B cell (primary cell): ENCODE measurements at regions not wholly inside any gene's neighbourhood (a gene's known extent, or its start where the extent isn't known, plus 50 kb on each side); places are given as distances from the start of the nearest gene placed in this dataset.

Experiments
- ATAC-seq: fragments of 200-7000 bp; cut with Tn5 transposase; one replicate; pipeline ENCODE4 v1.10.0; 2021; ENCODE audit warnings: low read depth, mild to moderate bottlenecking, moderate number of reproducible peaks, moderate library complexity
- CTCF ChIA-PET: fragments of 350-600 bp; sonication (Branson Sonifier 250); formaldehyde crosslinking; loops from one replicate; lab custom pipeline; 2021; ENCODE audit warnings: antibody characterized with exemption, inconsistent platforms; lab: Charles Lee
- POLR2A ChIA-PET: fragments of 350-600 bp; sonication (Branson Sonifier 250); formaldehyde crosslinking; loops from one replicate; lab custom pipeline; 2021; ENCODE audit warnings: antibody characterized with exemption; lab: Charles Lee
- DNase-seq: peaks from one replicate; pipeline ENCODE4 v3.0.0; 2013
- H2AFZ ChIP-seq: 2 replicates; pipeline ENCODE4 v1.6.1; 2012; ENCODE audit warnings: mild to moderate bottlenecking, low read depth, low read length; ENCODE audit not compliant: insufficient read depth, poor library complexity, severe bottlenecking
- H3K27ac ChIP-seq, 2 donors: 1 replicate in 1 of 2; 2 replicates in 1 of 2; pipeline ENCODE4 v1.5.1; 2012 to 2013; ENCODE audit warnings: low read length in 2 of 2, mild to moderate bottlenecking in 2 of 2, moderate library complexity in 1 of 2
- H3K27me3 ChIP-seq, 4 experiments: fragments of 200-600 bp in 1 of 4; sonication (generic) in 1 of 4; replicated peaks in 1 of 4; 1 replicate in 2 of 4; 2 replicates in 2 of 4; pipeline versions ENCODE4 v1.6.1 to v1.7.0; 2013 to 2016; ENCODE audit warnings: low read length in 3 of 4, mild to moderate bottlenecking in 2 of 4, mixed read lengths in 1 of 4, moderate library complexity in 1 of 4; ENCODE audit not compliant: insufficient read depth in 4 of 4, control insufficient read depth in 3 of 4; ENCODE audit errors: control extremely low read depth in 1 of 4
- H3K36me3 ChIP-seq, 2 experiments: replicated peaks in 1 of 2; 1 replicate in 1 of 2; 2 replicates in 1 of 2; pipeline versions ENCODE4 v1.6.1 to v1.7.1; 2013; ENCODE audit warnings: low read length in 1 of 2; ENCODE audit not compliant: insufficient read depth in 2 of 2, control insufficient read depth in 1 of 2; ENCODE audit errors: control extremely low read depth in 1 of 2, extremely low read depth in 1 of 2
- H3K4me1 ChIP-seq, 2 donors: fragments of 200-600 bp in 1 of 2; sonication (generic) in 1 of 2; 1 replicate in 1 of 2; 2 replicates in 1 of 2; pipeline versions ENCODE4 v1.5.1 to v1.6.1; 2013 to 2017; ENCODE audit warnings: low read length in 2 of 2; ENCODE audit not compliant: control insufficient read depth in 2 of 2, insufficient read depth in 2 of 2
- H3K4me2 ChIP-seq: replicated peaks from 2 replicates; pipeline ENCODE3; 2012; ENCODE audit warnings: mild to moderate bottlenecking, low read depth, low read length; ENCODE audit not compliant: poor library complexity, severe bottlenecking
- H3K4me3 ChIP-seq, 5 experiments: fragments of 200-600 bp in 1 of 5; sonication (generic) in 1 of 5; 1 replicate in 3 of 5; 2 replicates in 2 of 5; pipeline versions ENCODE4 v1.5.1 to v1.7.0; 2011 to 2016; ENCODE audit warnings: low read length in 4 of 5, mild to moderate bottlenecking in 4 of 5, low read depth in 2 of 5, control low read depth in 1 of 5, moderate library complexity in 1 of 5; ENCODE audit not compliant: insufficient read depth in 1 of 5; ENCODE audit errors: control extremely low read depth in 1 of 5, extremely low read depth in 1 of 5
- H3K79me2 ChIP-seq: fragments of 200-600 bp; sonication (generic); one replicate; pipeline ENCODE4 v1.6.0; 2016; ENCODE audit warnings: low read length; ENCODE audit not compliant: control insufficient read depth, insufficient read depth
- H3K9ac ChIP-seq: fragments of 200-600 bp; sonication (generic); 2 replicates; pipeline ENCODE4 v1.6.1; 2017; ENCODE audit warnings: mild to moderate bottlenecking, low read length, moderate library complexity
- H3K9me3 ChIP-seq, 3 donors: one replicate each; pipeline versions ENCODE4 v1.6.1 to v1.7.1; 2013; ENCODE audit warnings: low read length in 2 of 3; ENCODE audit not compliant: control insufficient read depth in 2 of 3, insufficient read depth in 1 of 3; ENCODE audit errors: control extremely low read depth in 1 of 3
- H4K20me1 ChIP-seq: 2 replicates; pipeline ENCODE4 v1.6.0; 2012; ENCODE audit warnings: mild to moderate bottlenecking, low read length; ENCODE audit not compliant: insufficient read depth, control insufficient read depth, poor library complexity, severe bottlenecking
- H3K27ac Mint-ChIP-seq: one replicate; pipeline ENCODE4 v1.8.0; 2021; ENCODE audit warnings: mixed read lengths
- H3K27me3 Mint-ChIP-seq: one replicate; pipeline ENCODE4 v1.8.0; 2021; ENCODE audit warnings: mixed read lengths
- H3K4me1 Mint-ChIP-seq: one replicate; pipeline ENCODE4 v1.8.0; 2021; ENCODE audit warnings: mixed read lengths
- H3K4me3 Mint-ChIP-seq: one replicate; pipeline ENCODE4 v1.8.0; 2021; ENCODE audit warnings: mixed read lengths
- H3K9me3 Mint-ChIP-seq: one replicate; pipeline ENCODE4 v1.8.0; 2022; ENCODE audit warnings: mixed read lengths; ENCODE audit not compliant: insufficient read depth
- CTCF ChIP-seq: fragments of 200-600 bp; IDR thresholded peaks from one replicate; pipeline ENCODE4 v1.8.0; 2022; ENCODE audit warnings: antibody characterized with exemption, mild to moderate bottlenecking
- EZH2 ChIP-seq: IDR thresholded peaks from 2 replicates; pipeline ENCODE4 v1.6.1; 2012; ENCODE audit warnings: borderline replicate concordance, low read depth, mild to moderate bottlenecking, moderate library complexity, low read length; ENCODE audit not compliant: insufficient read depth, poor library complexity, severe bottlenecking
- WGBS: methylation state at CpG from one replicate; pipeline ENCODE4 v1.1.5; 2013; ENCODE audit warnings: missing lambda C conversion rate; ENCODE audit not compliant: insufficient coverage; 5-methylcytosine and 5-hydroxymethylcytosine counted together
- intact Hi-C: fragments of 100-400 bp; cut with micrococcal nuclease; formaldehyde crosslinking; loops from one replicate; pipeline ENCODE4 v1.10.0; 2022

DNA sequence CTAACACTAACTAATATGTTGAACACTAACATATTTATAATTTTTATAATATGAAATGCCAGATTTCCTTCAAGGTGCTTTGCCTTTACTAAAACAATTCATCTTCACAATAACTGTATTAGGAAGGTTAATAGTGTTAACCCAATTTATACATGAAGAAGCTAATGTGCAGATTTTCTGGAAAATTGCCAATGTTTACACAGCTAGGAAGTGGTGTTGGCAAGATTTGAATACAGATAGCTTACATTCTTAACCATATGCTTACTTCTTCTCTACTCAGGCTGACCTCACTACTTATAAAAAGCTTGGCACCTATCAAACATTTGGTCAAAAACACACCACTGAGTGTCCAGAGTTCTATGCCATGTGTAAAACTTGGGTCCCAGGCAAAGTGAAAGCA is 445.4 kb upstream of the ITGA1 start:
- H3K79me2 ChIP-seq, result no peaks in the 10 kb centered on the region
- H3K4me3 ChIP-seq, result no peak overlapping the region
- Mint-ChIP-seq H3K9me3 (no peaks in the 10 kb centered on the region), H3K27ac (no peak overlapping the region), H3K27me3 (no peaks in the 10 kb centered on the region), H3K4me3 (no peak overlapping the region), H3K4me1 (no peaks in the 10 kb centered on the region)
- H3K9me3 ChIP-seq, result no peaks in the 10 kb centered on the region
- ATAC-seq, result no peak
- H3K4me1 ChIP-seq, result no peaks in the 10 kb centered on the region
- TF ChIP-seq CTCF (no peak), EZH2 (no peak)
- no peaks in the 10 kb centered on the region for H3K27me3 ChIP-seq
- H3K27ac ChIP-seq, result no peak overlapping the region
- H2AFZ ChIP-seq, result no peak overlapping the region
- no peak overlapping the region for H3K4me2 ChIP-seq
- POLR2A ChIA-PET, result no interaction called here
- CTCF ChIA-PET, result no interaction called here
- no peak overlapping the region for H3K9ac ChIP-seq
- H3K36me3 ChIP-seq, result no peaks in the 10 kb centered on the region
- no peaks in the 10 kb centered on the region for H4K20me1 ChIP-seq
- no peak for DNase-seq
- intact Hi-C loops, result no loop called here

GRCh38 chr5:52356311-52356918 is 431.3 kb upstream of the ITGA1 start:
- POLR2A ChIA-PET, result no interaction called here
- no peak overlapping the region for H2AFZ ChIP-seq
- CTCF ChIA-PET, result no interaction called here
- H3K36me3 ChIP-seq, result no peaks in the 10 kb centered on the region
- Mint-ChIP-seq H3K4me3 (no peak overlapping the region), H3K27ac (no peak overlapping the region), H3K4me1 (no peaks in the 10 kb centered on the region), H3K9me3 (no peaks in the 10 kb centered on the region), H3K27me3 (no peaks in the 10 kb centered on the region)
- no peak overlapping the region for H3K9ac ChIP-seq
- WGBS, result no CpG with 5 or more reads among the region's 3 CpGs
- TF ChIP-seq EZH2, result no peak
- TF ChIP-seq CTCF, result no peak
- no peaks in the 10 kb centered on the region for H3K27me3 ChIP-seq
- H3K4me2 ChIP-seq, result no peak overlapping the region
- ATAC-seq, result no peak
- no peaks in the 10 kb centered on the region for H4K20me1 ChIP-seq
- no peak for DNase-seq
- intact Hi-C loops, result no loop called here
- no peak overlapping the region for H3K4me3 ChIP-seq
- no peaks in the 10 kb centered on the region for H3K9me3 ChIP-seq
- no peak overlapping the region for H3K27ac ChIP-seq
- H3K4me1 ChIP-seq, result no peaks in the 10 kb centered on the region
- H3K79me2 ChIP-seq, result no peaks in the 10 kb centered on the region
